Fibroblast of lung (primary cell): ENCODE measurements at regions not wholly inside any gene's neighbourhood (a gene's known extent, or its start where the extent isn't known, plus 50 kb on each side); places are given as distances from the start of the nearest gene placed in this dataset.

ENCODE experiments used
- DNase-seq, 2 donors: peaks; one replicate each; pipeline versions ENCODE4 v3.0.0 to v3.0.0-alpha.2; 2010; ENCODE audit warnings: low read depth in 2 of 2
- H2AFZ ChIP-seq: 2 replicates; pipeline ENCODE4 v1.5.1; 2012; ENCODE audit warnings: low read length, control low read depth, inconsistent platforms
- H3K27ac ChIP-seq: 2 replicates; pipeline ENCODE4 v1.5.1; 2011; ENCODE audit warnings: low read length, control low read depth; ENCODE audit not compliant: insufficient read depth
- H3K27me3 ChIP-seq: 2 replicates; pipeline ENCODE4 v1.5.1; 2011; ENCODE audit warnings: mild to moderate bottlenecking, low read length; ENCODE audit not compliant: control insufficient read depth, insufficient read depth
- H3K36me3 ChIP-seq: 2 replicates; pipeline ENCODE4 v1.5.1; 2011; ENCODE audit warnings: low read length; ENCODE audit not compliant: control insufficient read depth, insufficient read depth
- H3K4me1 ChIP-seq: 2 replicates; pipeline ENCODE4 v1.5.1; 2011; ENCODE audit warnings: low read length; ENCODE audit not compliant: control insufficient read depth, insufficient read depth; ENCODE audit errors: extremely low read depth
- H3K4me2 ChIP-seq: 2 replicates; pipeline ENCODE4 v1.5.1; 2011; ENCODE audit warnings: low read length, control low read depth; ENCODE audit not compliant: insufficient read depth; ENCODE audit errors: extremely low read depth
- H3K4me3 ChIP-seq, 4 experiments: fragments of 200-600 bp in 1 of 4; sonication (generic) in 1 of 4; replicated peaks in 1 of 4; 2 replicates each; pipeline ENCODE4 v1.5.1; 2011 to 2016; ENCODE audit warnings: low read length in 4 of 4, low read depth in 3 of 4, mild to moderate bottlenecking in 3 of 4, control low read depth in 2 of 4, inconsistent platforms in 1 of 4, mixed read lengths in 1 of 4; ENCODE audit not compliant: insufficient read depth in 1 of 4; ENCODE audit errors: control extremely low read depth in 1 of 4
- H3K79me2 ChIP-seq: 2 replicates; pipeline ENCODE4 v1.5.1; 2012; ENCODE audit warnings: mild to moderate bottlenecking, low read length, inconsistent platforms; ENCODE audit not compliant: control insufficient read depth, insufficient read depth
- H3K9ac ChIP-seq: 2 replicates; pipeline ENCODE4 v1.5.1; 2011; ENCODE audit warnings: mild to moderate bottlenecking, low read length, control low read depth; ENCODE audit not compliant: insufficient read depth
- H3K9me3 ChIP-seq: 2 replicates; pipeline ENCODE4 v1.5.1; 2012; ENCODE audit warnings: low read depth, low read length; ENCODE audit not compliant: control insufficient read depth, insufficient read depth
- H4K20me1 ChIP-seq: 2 replicates; pipeline ENCODE4 v1.5.1; 2011; ENCODE audit warnings: low read length; ENCODE audit not compliant: control insufficient read depth, insufficient read depth; ENCODE audit errors: extremely low read depth
- EZH2 ChIP-seq: IDR thresholded peaks from 2 replicates; pipeline ENCODE4 v1.5.1; 2012; ENCODE audit warnings: low read length, control low read depth, mild to moderate bottlenecking; ENCODE audit errors: missing control alignments
- TF ChIP-seq, protein P1 (sequence below), 2 donors: IDR thresholded peaks in 1 of 2; conservative IDR thresholded peaks in 1 of 2; 1 replicate in 1 of 2; 2 replicates in 1 of 2; pipeline ENCODE4 v1.5.1; 2011 to 2012; ENCODE audit warnings: low read length in 2 of 2, control low read depth in 1 of 2, inconsistent platforms in 1 of 2, low read depth in 1 of 2, mild to moderate bottlenecking in 1 of 2

DNA sequence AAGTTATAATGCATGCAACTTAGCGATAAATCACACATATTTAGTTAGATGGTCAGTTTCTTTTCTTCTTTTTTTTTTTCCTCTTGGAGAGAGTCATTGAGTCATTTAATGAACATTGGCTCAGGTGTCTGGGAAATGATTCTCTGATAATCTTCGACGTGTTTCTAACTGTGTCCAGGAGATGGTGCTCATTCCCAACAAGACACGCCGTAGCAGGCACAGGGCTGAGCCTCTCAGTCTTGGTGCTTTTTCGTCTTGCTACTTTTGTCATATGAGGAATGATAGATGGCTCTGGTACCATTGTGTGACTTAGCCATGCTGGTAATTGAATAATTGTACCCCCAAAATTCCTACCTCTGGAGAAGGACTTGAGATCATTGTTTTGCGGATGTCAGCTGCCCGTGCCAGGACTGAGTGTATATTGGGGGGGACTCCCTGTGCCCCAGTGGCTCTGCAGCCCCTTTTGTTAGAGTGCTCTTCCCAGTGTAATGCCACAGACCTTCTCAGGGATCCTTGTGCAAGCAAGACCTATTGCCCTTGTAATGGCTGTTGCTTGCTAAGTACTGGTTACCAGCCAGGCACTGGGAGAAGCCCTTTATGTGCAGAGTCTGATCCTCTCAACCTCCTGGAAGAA is 107.6 kb upstream of the CYRIA start:
- Histone ChIP-seq H3K79me2 (no peaks in the 10 kb centered on the region), H3K4me3 (no peak overlapping the region), H2AFZ (no peak overlapping the region), H3K36me3 (no peaks in the 10 kb centered on the region), H3K9ac (no peak overlapping the region), H3K4me1 (no peaks in the 10 kb centered on the region), H3K27ac (no peak overlapping the region), H4K20me1 (no peaks in the 10 kb centered on the region), H3K4me2 (no peak overlapping the region), H3K9me3 (no peaks in the 10 kb centered on the region), H3K27me3 (no peaks in the 10 kb centered on the region)
- peak; percentile 51 to 64 for DNase-seq
- TF ChIP-seq EZH2: no peak
- TF ChIP-seq, protein P1, sequence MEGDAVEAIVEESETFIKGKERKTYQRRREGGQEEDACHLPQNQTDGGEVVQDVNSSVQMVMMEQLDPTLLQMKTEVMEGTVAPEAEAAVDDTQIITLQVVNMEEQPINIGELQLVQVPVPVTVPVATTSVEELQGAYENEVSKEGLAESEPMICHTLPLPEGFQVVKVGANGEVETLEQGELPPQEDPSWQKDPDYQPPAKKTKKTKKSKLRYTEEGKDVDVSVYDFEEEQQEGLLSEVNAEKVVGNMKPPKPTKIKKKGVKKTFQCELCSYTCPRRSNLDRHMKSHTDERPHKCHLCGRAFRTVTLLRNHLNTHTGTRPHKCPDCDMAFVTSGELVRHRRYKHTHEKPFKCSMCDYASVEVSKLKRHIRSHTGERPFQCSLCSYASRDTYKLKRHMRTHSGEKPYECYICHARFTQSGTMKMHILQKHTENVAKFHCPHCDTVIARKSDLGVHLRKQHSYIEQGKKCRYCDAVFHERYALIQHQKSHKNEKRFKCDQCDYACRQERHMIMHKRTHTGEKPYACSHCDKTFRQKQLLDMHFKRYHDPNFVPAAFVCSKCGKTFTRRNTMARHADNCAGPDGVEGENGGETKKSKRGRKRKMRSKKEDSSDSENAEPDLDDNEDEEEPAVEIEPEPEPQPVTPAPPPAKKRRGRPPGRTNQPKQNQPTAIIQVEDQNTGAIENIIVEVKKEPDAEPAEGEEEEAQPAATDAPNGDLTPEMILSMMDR (conservative IDR thresholded peaks at IDR 0.05 in 1 of 2, IDR thresholded peaks at IDR 0.05 in 1 of 2; ENCODE audit: low read depth in 1 of 2, low read length in 2 of 2): peak; percentile 64 to 65

DNA sequence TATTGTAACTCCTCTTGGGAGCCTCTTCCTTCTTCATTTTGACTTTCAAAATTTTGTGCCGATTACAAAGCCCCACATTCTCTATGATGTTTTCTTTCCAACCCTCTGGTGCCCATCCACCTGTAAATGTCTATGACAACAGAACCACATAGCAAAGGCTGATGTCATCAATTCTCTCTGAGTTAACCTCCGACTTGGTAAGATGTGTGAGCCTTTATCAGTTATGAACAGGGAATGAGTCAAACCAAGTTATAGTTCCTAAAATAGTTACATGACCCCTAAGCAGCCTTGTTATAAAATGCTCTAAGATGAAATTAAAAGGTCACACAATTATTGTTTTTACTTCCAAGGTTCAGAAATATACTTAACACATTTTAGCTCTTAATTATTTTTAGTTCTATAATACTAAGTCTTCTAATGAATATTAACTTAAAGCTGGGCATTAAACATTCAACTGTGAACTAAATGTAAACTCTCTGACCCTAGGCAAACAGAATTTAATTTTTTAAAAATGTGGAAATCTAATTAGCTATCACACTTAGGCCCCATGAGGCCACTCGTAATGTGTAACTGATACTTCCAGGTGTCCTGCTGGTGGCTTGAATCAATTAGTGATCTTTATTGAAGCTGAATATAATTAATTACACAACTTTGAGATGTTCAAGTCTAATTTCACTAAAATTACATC is 102.3 kb upstream of the CYRIA start:
- Histone ChIP-seq H3K36me3 (no peaks in the 10 kb centered on the region), H4K20me1 (no peaks in the 10 kb centered on the region), H3K4me2 (no peak overlapping the region), H3K9ac (no peak overlapping the region), H3K79me2 (no peaks in the 10 kb centered on the region), H3K27me3 (no peaks in the 10 kb centered on the region), H3K9me3 (no peaks in the 10 kb centered on the region), H3K4me3 (no peak overlapping the region), H2AFZ (no peak overlapping the region), H3K27ac (no peak overlapping the region), H3K4me1 (no peaks in the 10 kb centered on the region)
- DNase-seq: peak in 1 of 2 donors; percentile 40
- TF ChIP-seq EZH2: no peak
- TF ChIP-seq, protein P1 (conservative IDR thresholded peaks at IDR 0.05 in 1 of 2, IDR thresholded peaks at IDR 0.05 in 1 of 2; ENCODE audit: low read depth in 1 of 2, low read length in 2 of 2): no peak

GRCh38 chr2:16765356-16765755 is 99.7 kb upstream of the CYRIA start:
- no peaks in the 10 kb centered on the region for H3K9me3 ChIP-seq
- no peak overlapping the region for H3K4me3 ChIP-seq
- H2AFZ ChIP-seq: no peak overlapping the region
- no peak overlapping the region for H3K27ac ChIP-seq
- no peak overlapping the region for H3K4me2 ChIP-seq
- H3K4me1 ChIP-seq: no peaks in the 10 kb centered on the region
- H3K79me2 ChIP-seq: no peaks in the 10 kb centered on the region
- H3K9ac ChIP-seq: no peak overlapping the region
- no peaks in the 10 kb centered on the region for H4K20me1 ChIP-seq
- no peak for DNase-seq
- no peak for TF ChIP-seq EZH2
- TF ChIP-seq, protein P1 (conservative IDR thresholded peaks at IDR 0.05 in 1 of 2, IDR thresholded peaks at IDR 0.05 in 1 of 2; ENCODE audit: low read depth in 1 of 2, low read length in 2 of 2): no peak
- no peaks in the 10 kb centered on the region for H3K27me3 ChIP-seq
- no peaks in the 10 kb centered on the region for H3K36me3 ChIP-seq
